ENCODE measurements at regions not wholly inside any gene's neighbourhood (a gene's known extent, or its start where the extent isn't known, plus 50 kb on each side); places are given as distances from the start of the nearest gene placed in this dataset.

GRCh38 chr2:17401096-17401495 is 117.1 kb downstream of the RAD51AP2 start:
- no peak for TF ChIP-seq TCF3 (IDR thresholded peaks at IDR 0.05; ENCODE audit: borderline replicate concordance, insufficient read depth, low read depth, low read length)
- no peak for TF ChIP-seq POLR2AphosphoS5 (IDR thresholded peaks at IDR 0.05; ENCODE audit: low read length)
- no peak for TF ChIP-seq CTCF (IDR thresholded peaks at IDR 0.05 in 2 of 3, conservative IDR thresholded peaks at IDR 0.05 in 1 of 3; ENCODE audit: control insufficient read depth in 2 of 3, extremely low read depth in 1 of 3, insufficient read depth in 1 of 3, low read depth in 3 of 3, low read length in 3 of 3)
- no peak for TF ChIP-seq FOXM1 (IDR thresholded peaks at IDR 0.05; ENCODE audit: low read depth, low read length)
- TF ChIP-seq ELK1 (IDR thresholded peaks at IDR 0.05; ENCODE audit: low read depth, low read length): no peak
- no peak for TF ChIP-seq IKZF2 (IDR thresholded peaks at IDR 0.05)
- TF ChIP-seq CBFB (IDR thresholded peaks at IDR 0.05; ENCODE audit: low read depth): no peak
